Stomach (tissue), 4 donors: ENCODE measurements at regions not wholly inside any gene's neighbourhood (a gene's known extent, or its start where the extent isn't known, plus 50 kb on each side); places are given as distances from the start of the nearest gene placed in this dataset.

Source experiments
- EP300 ChIP-seq: sonication (generic); formaldehyde crosslinking; IDR thresholded peaks from one replicate; pipeline ENCODE4 v1.6.1; 2017; ENCODE audit warnings: antibody characterized with exemption
- POLR2A ChIP-seq, 4 donors: fragments of 450-650 bp; IDR thresholded peaks; one replicate each; pipeline ENCODE4 v1.6.1; 2016; ENCODE audit warnings: antibody characterized with exemption in 4 of 4, control low read depth in 2 of 4, mild to moderate bottlenecking in 1 of 4, moderate library complexity in 1 of 4
- POLR2AphosphoS5 ChIP-seq, 3 donors: sonication (generic); formaldehyde crosslinking; IDR thresholded peaks; one replicate each; pipeline ENCODE4 v1.6.1; 2016; ENCODE audit warnings: antibody characterized with exemption in 3 of 3
- TF ChIP-seq, protein P1 (sequence below), 7 experiments: fragments of 450-650 bp in 4 of 7; fragments of 200-600 bp in 3 of 7; sonication (generic) in 3 of 7; IDR thresholded peaks; one replicate each; pipeline ENCODE4 v1.5.1; 2016 to 2019; ENCODE audit warnings: antibody characterized with exemption in 7 of 7, control low read depth in 2 of 7, mild to moderate bottlenecking in 1 of 7

DNA sequence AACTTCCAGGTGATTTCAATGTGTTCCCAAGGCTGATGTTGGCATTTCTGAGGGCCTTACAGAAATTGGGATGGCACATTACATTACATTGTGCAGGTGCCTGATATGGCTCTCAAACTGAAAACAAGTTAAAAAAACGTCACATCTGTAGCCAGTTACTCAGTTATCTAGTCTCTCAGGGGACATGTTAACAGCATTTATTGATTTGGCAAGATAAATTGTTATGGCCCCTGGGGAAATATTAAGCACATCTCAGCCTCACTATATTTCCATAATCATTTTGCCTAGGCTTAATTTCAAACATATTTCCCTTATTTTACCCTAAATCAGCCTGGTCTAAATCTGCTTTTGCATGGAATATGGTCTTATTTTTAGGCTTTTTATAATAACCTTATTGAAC, 290.0 kb downstream of the IL15 start:
- TF ChIP-seq, protein P1, sequence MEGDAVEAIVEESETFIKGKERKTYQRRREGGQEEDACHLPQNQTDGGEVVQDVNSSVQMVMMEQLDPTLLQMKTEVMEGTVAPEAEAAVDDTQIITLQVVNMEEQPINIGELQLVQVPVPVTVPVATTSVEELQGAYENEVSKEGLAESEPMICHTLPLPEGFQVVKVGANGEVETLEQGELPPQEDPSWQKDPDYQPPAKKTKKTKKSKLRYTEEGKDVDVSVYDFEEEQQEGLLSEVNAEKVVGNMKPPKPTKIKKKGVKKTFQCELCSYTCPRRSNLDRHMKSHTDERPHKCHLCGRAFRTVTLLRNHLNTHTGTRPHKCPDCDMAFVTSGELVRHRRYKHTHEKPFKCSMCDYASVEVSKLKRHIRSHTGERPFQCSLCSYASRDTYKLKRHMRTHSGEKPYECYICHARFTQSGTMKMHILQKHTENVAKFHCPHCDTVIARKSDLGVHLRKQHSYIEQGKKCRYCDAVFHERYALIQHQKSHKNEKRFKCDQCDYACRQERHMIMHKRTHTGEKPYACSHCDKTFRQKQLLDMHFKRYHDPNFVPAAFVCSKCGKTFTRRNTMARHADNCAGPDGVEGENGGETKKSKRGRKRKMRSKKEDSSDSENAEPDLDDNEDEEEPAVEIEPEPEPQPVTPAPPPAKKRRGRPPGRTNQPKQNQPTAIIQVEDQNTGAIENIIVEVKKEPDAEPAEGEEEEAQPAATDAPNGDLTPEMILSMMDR (IDR thresholded peaks at IDR 0.05), result no peak
- TF ChIP-seq POLR2A (IDR thresholded peaks at IDR 0.05) (no peak), POLR2AphosphoS5 (IDR thresholded peaks at IDR 0.05) (no peak), EP300 (no peak)
